ENCODE measurements at regions not wholly inside any gene's neighbourhood (a gene's known extent, or its start where the extent isn't known, plus 50 kb on each side); places are given as distances from the start of the nearest gene placed in this dataset.
"Not testable (repeated sequence)": the region's sequence is repeated elsewhere in the genome, so short reads cannot be mapped to it uniquely, and the experiment has no call there.

- Histone ChIP-seq H3K27ac (ENCODE audit: low read depth, low read length) (no peak overlapping the region), H4K20me1 (ENCODE audit: insufficient read depth) (no peaks in the 10 kb centered on the region), H3K4me2 (ENCODE audit: low read length) (no peak overlapping the region), H3K9me3 (ENCODE audit: control insufficient read depth in 1 of 2, insufficient read depth in 1 of 2, low read depth in 1 of 2, low read length in 2 of 2) (peaks cover 0 to 6% of the 10 kb centered on the region in 2 experiments; a peak in 1 of 4 replicates), H3K4me3 (replicated peaks in 1 of 2; ENCODE audit: low read depth in 1 of 2, low read length in 2 of 2) (no peak overlapping the region), H2AFZ (ENCODE audit: low read depth, low read length, poor library complexity, severe bottlenecking) (no peak overlapping the region), H3K9me2 (ENCODE audit: insufficient read depth) (no peaks in the 10 kb centered on the region), H3K9ac (ENCODE audit: low read length) (no peak overlapping the region), H3K4me1 (ENCODE audit: control insufficient read depth in 1 of 2, insufficient read depth in 2 of 2, low read length in 2 of 2) (no peaks in the 10 kb centered on the region), H3K79me2 (ENCODE audit: insufficient read depth, low read length) (no peaks in the 10 kb centered on the region), H3K36me3 (ENCODE audit: control insufficient read depth in 1 of 2, insufficient read depth in 2 of 2, low read length in 2 of 2) (no peaks in the 10 kb centered on the region), H3K27me3 (ENCODE audit: insufficient read depth, low read length) (no peaks in the 10 kb centered on the region)
- DNase-seq (ENCODE audit: low read depth, low spot score): no peak
- TF ChIP-seq CEBPB (IDR thresholded peaks at IDR 0.05; ENCODE audit: low read depth): no peak
- TF ChIP-seq YY1 (IDR thresholded peaks at IDR 0.05; ENCODE audit: extremely low read depth, insufficient replicate concordance, low read depth, low read length): no peak
- no peak for TF ChIP-seq ATF3 (IDR thresholded peaks at IDR 0.05)
- TF ChIP-seq ELF1 (IDR thresholded peaks at IDR 0.05; ENCODE audit: borderline replicate concordance, low read depth): no peak
- 0 out of 6 replicates have a peak, but pooled peaks of 2 of the 3 experiments have one; percentile 14 to 17 for TF ChIP-seq CTCF (IDR thresholded peaks at IDR 0.05 in 2 of 3, conservative IDR thresholded peaks at IDR 0.05 in 1 of 3; ENCODE audit: borderline replicate concordance in 1 of 3, insufficient read depth in 1 of 3, low read depth in 2 of 3, low read length in 2 of 3)
- ATAC-seq: no peak
- BruUV-seq (replicated peaks): no TSS peak
- intact Hi-C loops (cut with micrococcal nuclease): no loop called here
- ChIA-PET RAD21 (ENCODE audit: low non-redundant PET in 1 of 2, low total read pairs in 2 of 2, uncharacterized antibody in 2 of 2, unreplicated experiment in 2 of 2) (no interaction called here), CTCF (no interaction called here), POLR2A (no interaction called here)
These were observed 96.2 kb upstream of the ALG10 start for GRCh38 chr12:33926095-33926494.

GRCh38 chr12:33937669-33938068 lies 84.6 kb upstream of the ALG10 start:
- BruUV-seq (replicated peaks); H3K9me2 ChIP-seq (ENCODE audit: insufficient read depth); H3K4me3 ChIP-seq (replicated peaks in 1 of 2; ENCODE audit: low read depth in 1 of 2, low read length in 2 of 2); H3K9ac ChIP-seq (ENCODE audit: low read length); H3K27me3 ChIP-seq (ENCODE audit: insufficient read depth, low read length); H4K20me1 ChIP-seq (ENCODE audit: insufficient read depth); intact Hi-C loops (cut with micrococcal nuclease); H3K4me2 ChIP-seq (ENCODE audit: low read length); CTCF ChIA-PET; POLR2A ChIA-PET; RAD21 ChIA-PET (ENCODE audit: low non-redundant PET in 1 of 2, low total read pairs in 2 of 2, uncharacterized antibody in 2 of 2, unreplicated experiment in 2 of 2); H3K4me1 ChIP-seq (ENCODE audit: control insufficient read depth in 1 of 2, insufficient read depth in 2 of 2, low read length in 2 of 2); DNase-seq (ENCODE audit: low read depth, low spot score); H3K36me3 ChIP-seq (ENCODE audit: control insufficient read depth in 1 of 2, insufficient read depth in 2 of 2, low read length in 2 of 2); H3K79me2 ChIP-seq (ENCODE audit: insufficient read depth, low read length); H3K9me3 ChIP-seq (ENCODE audit: control insufficient read depth in 1 of 2, insufficient read depth in 1 of 2, low read depth in 1 of 2, low read length in 2 of 2); ATAC-seq; H2AFZ ChIP-seq (ENCODE audit: low read depth, low read length, poor library complexity, severe bottlenecking); H3K27ac ChIP-seq (ENCODE audit: low read depth, low read length): not testable (repeated sequence)

Data from HCT116 (cell line).